Panc1 (cell line): ENCODE measurements at regions not wholly inside any gene's neighbourhood (a gene's known extent, or its start where the extent isn't known, plus 50 kb on each side); places are given as distances from the start of the nearest gene placed in this dataset.

Experiments
- ATAC-seq: fragments of 200-7000 bp; cut with Tn5 transposase; 2 replicates; pipeline ENCODE4 v1.9.1; 2020; ENCODE audit warnings: mild to moderate bottlenecking, moderate library complexity
- BruUV-seq: library from RNA; stranded (reverse); fragments of 400-500 nt; replicated peaks from 2 replicates; lab custom pipeline; 2021; lab: Mats Ljungman, UMichigan
- CTCF ChIA-PET: fragments of 300-600 bp; sonication (Branson Sonifier 250); formaldehyde crosslinking; loops from one replicate; lab custom pipeline; 2022; ENCODE audit warnings: antibody characterized with exemption; lab: Charles Lee
- POLR2A ChIA-PET: fragments of 300-600 bp; sonication (Branson Sonifier 250); formaldehyde crosslinking; loops from one replicate; lab custom pipeline; 2022; ENCODE audit warnings: antibody characterized with exemption; lab: Charles Lee
- DNase-seq: peaks from one replicate; pipeline ENCODE4 v3.0.0-alpha.2; 2010; ENCODE audit warnings: low read depth, low spot score
- H3K27ac ChIP-seq: 2 replicates; pipeline ENCODE4 v1.5.1; 2011; ENCODE audit warnings: mild to moderate bottlenecking, low read length, inconsistent platforms
- H3K27me3 ChIP-seq: fragments of 200-500 bp; sonication (Bioruptor generic); 2 replicates; pipeline ENCODE4 v1.6.0; 2014; ENCODE audit warnings: low read length, inconsistent platforms; ENCODE audit not compliant: control insufficient read depth, insufficient read depth
- H3K36me3 ChIP-seq: fragments of 200-500 bp; sonication (Bioruptor generic); 2 replicates; pipeline ENCODE4 v1.5.1; 2014; ENCODE audit warnings: inconsistent platforms, mild to moderate bottlenecking, low read length, moderate library complexity; ENCODE audit not compliant: control insufficient read depth, insufficient read depth
- H3K4me1 ChIP-seq: 2 replicates; pipeline ENCODE4 v1.5.1; 2011; ENCODE audit warnings: inconsistent platforms, mild to moderate bottlenecking, low read length, moderate library complexity; ENCODE audit not compliant: control insufficient read depth, insufficient read depth
- H3K4me3 ChIP-seq, 2 experiments: 2 replicates each; pipeline ENCODE4 v1.5.1; 2011 to 2012; ENCODE audit warnings: low read depth in 2 of 2, low read length in 2 of 2, mild to moderate bottlenecking in 2 of 2, inconsistent platforms in 1 of 2, moderate library complexity in 1 of 2
- H3K9me3 ChIP-seq: fragments of 200-500 bp; sonication (Bioruptor generic); 2 replicates; pipeline ENCODE4 v1.5.1; 2014; ENCODE audit warnings: low read depth, mild to moderate bottlenecking, inconsistent platforms, low read length, moderate library complexity; ENCODE audit not compliant: control insufficient read depth, insufficient read depth
- CTCF ChIP-seq: fragments of 450-650 bp; IDR thresholded peaks from 2 replicates; pipeline ENCODE4 v1.5.1; 2017; ENCODE audit warnings: mild to moderate bottlenecking
- POLR2AphosphoS5 ChIP-seq: IDR thresholded peaks from 2 replicates; pipeline ENCODE4 v1.6.1; 2012; ENCODE audit warnings: mild to moderate bottlenecking, low read depth, low read length, moderate library complexity
- SIN3A ChIP-seq: IDR thresholded peaks from 2 replicates; pipeline ENCODE4 v1.6.1; 2012; ENCODE audit warnings: low read depth, mild to moderate bottlenecking, low read length, moderate library complexity, borderline replicate concordance; ENCODE audit not compliant: insufficient read depth
- TCF7L2 ChIP-seq: IDR thresholded peaks from 2 replicates; pipeline ENCODE4 v1.6.1; 2011; ENCODE audit warnings: mild to moderate bottlenecking, low read depth, low read length, inconsistent platforms
- in situ Hi-C: cut with HindIII; loops from 2 replicates; pipeline ENCODE4 v1.10.0; 2016; ENCODE audit warnings: low sequenced_read_pairs, low pct_unique_long_range_greater_than_20kb
- intact Hi-C: fragments of 100-400 bp; cut with micrococcal nuclease; formaldehyde crosslinking; loops from one replicate; pipeline ENCODE4 v1.10.0; 2022; ENCODE audit not compliant: unreplicated experiment
- TF ChIP-seq, protein P1 (sequence below), 2 experiments: IDR thresholded peaks; 2 replicates each; pipeline ENCODE4 v1.6.1; 2011 to 2012; ENCODE audit warnings: low read depth in 2 of 2, control low read depth in 1 of 2, low read length in 1 of 2, mild to moderate bottlenecking in 1 of 2, moderate library complexity in 1 of 2; ENCODE audit not compliant: insufficient read depth in 1 of 2

DNA sequence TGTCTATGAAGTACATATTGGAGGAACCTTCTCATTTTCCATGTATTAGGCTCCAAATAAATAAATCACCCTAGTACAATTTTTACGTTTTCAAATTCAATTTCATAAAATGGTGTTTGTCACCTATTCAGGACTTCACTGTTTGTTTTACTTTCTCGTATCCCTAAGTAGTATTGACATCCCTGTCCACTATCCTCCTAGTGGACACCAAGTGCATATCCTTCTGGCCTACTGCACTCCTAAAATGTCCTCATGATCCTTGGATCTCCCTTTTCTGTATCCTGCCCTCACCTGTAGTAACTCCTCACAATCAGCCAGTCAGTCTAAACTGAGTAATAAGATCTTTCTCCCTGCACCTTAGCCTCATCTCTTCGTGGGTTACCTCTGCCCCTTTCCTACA lies 539.9 kb downstream of the DMRTA1 start:
- H3K9me3 ChIP-seq = no peaks in the 10 kb centered on the region
- no peaks in the 10 kb centered on the region for H3K36me3 ChIP-seq
- H3K4me1 ChIP-seq = no peaks in the 10 kb centered on the region
- no peaks in the 10 kb centered on the region for H3K27me3 ChIP-seq
- in situ Hi-C loops = no loop called here
- TF ChIP-seq TCF7L2 = no peak
- TF ChIP-seq, protein P1, sequence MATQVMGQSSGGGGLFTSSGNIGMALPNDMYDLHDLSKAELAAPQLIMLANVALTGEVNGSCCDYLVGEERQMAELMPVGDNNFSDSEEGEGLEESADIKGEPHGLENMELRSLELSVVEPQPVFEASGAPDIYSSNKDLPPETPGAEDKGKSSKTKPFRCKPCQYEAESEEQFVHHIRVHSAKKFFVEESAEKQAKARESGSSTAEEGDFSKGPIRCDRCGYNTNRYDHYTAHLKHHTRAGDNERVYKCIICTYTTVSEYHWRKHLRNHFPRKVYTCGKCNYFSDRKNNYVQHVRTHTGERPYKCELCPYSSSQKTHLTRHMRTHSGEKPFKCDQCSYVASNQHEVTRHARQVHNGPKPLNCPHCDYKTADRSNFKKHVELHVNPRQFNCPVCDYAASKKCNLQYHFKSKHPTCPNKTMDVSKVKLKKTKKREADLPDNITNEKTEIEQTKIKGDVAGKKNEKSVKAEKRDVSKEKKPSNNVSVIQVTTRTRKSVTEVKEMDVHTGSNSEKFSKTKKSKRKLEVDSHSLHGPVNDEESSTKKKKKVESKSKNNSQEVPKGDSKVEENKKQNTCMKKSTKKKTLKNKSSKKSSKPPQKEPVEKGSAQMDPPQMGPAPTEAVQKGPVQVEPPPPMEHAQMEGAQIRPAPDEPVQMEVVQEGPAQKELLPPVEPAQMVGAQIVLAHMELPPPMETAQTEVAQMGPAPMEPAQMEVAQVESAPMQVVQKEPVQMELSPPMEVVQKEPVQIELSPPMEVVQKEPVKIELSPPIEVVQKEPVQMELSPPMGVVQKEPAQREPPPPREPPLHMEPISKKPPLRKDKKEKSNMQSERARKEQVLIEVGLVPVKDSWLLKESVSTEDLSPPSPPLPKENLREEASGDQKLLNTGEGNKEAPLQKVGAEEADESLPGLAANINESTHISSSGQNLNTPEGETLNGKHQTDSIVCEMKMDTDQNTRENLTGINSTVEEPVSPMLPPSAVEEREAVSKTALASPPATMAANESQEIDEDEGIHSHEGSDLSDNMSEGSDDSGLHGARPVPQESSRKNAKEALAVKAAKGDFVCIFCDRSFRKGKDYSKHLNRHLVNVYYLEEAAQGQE (IDR thresholded peaks at IDR 0.05; ENCODE audit: insufficient read depth in 1 of 2, low read depth in 2 of 2, low read length in 1 of 2) = no peak
- TF ChIP-seq SIN3A = no peak
- TF ChIP-seq CTCF = no peak; the same call in 1 of the 2 replicates
- no peak for TF ChIP-seq POLR2AphosphoS5
- intact Hi-C loops = no loop called here
- DNase-seq = no peak
- POLR2A ChIA-PET = no interaction called here
- no peak overlapping the region for H3K4me3 ChIP-seq
- H3K27ac ChIP-seq = no peak overlapping the region
- no TSS peak for BruUV-seq
- CTCF ChIA-PET = no interaction called here
- ATAC-seq = no peak

GRCh38 chr9:22990349-22990748 lies 543.7 kb downstream of the DMRTA1 start:
- intact Hi-C loops (no loop called here), in situ Hi-C loops (no loop called here)
- Histone ChIP-seq H3K27me3 (no peaks in the 10 kb centered on the region), H3K27ac (no peak overlapping the region), H3K4me3 (no peak overlapping the region), H3K36me3 (no peaks in the 10 kb centered on the region), H3K9me3 (no peaks in the 10 kb centered on the region), H3K4me1 (no peaks in the 10 kb centered on the region)
- DNase-seq (no peak), ATAC-seq (no peak)
- no TSS peak for BruUV-seq
- ChIA-PET CTCF (no interaction called here), POLR2A (no interaction called here)
- TF ChIP-seq CTCF = no peak
- TF ChIP-seq, protein P1 (IDR thresholded peaks at IDR 0.05; ENCODE audit: insufficient read depth in 1 of 2, low read depth in 2 of 2, low read length in 1 of 2) = no peak
- TF ChIP-seq TCF7L2 = no peak
